HAP-1 (cell line): ENCODE measurements at regions not wholly inside any gene's neighbourhood (a gene's known extent, or its start where the extent isn't known, plus 50 kb on each side); places are given as distances from the start of the nearest gene placed in this dataset.
"Not testable (repeated sequence)": the region's sequence is repeated elsewhere in the genome, so short reads cannot be mapped to it uniquely, and the experiment has no call there.

Source experiments
- DNase-seq, 2 experiments: peaks; one replicate each; pipeline ENCODE4 v3.0.0-alpha.2; 2016 to 2020; ENCODE audit warnings: low spot score in 2 of 2
- H3K27me3 ChIP-seq: fragments of 250-450 bp; sonication (Bioruptor Pico); 2 replicates; pipeline ENCODE4 v1.5.1; 2020; ENCODE audit warnings: low read depth, mild to moderate bottlenecking, moderate library complexity
- H3K36me3 ChIP-seq: fragments of 250-450 bp; sonication (Bioruptor Pico); replicated peaks from 2 replicates; pipeline ENCODE4 v1.5.1; 2020; ENCODE audit warnings: mild to moderate bottlenecking
- H3K4me1 ChIP-seq: fragments of 250-450 bp; sonication (Bioruptor Pico); 2 replicates; pipeline ENCODE4 v1.5.1; 2020; ENCODE audit warnings: mild to moderate bottlenecking
- H3K4me3 ChIP-seq: fragments of 250-450 bp; sonication (Bioruptor Pico); 2 replicates; pipeline ENCODE4 v1.5.1; 2020; ENCODE audit warnings: mild to moderate bottlenecking, moderate library complexity
- H3K9me3 ChIP-seq: fragments of 250-450 bp; sonication (Bioruptor Pico); 2 replicates; pipeline ENCODE4 v1.5.1; 2020; ENCODE audit warnings: mild to moderate bottlenecking, moderate library complexity
- in situ Hi-C: fragments of 300-500 bp; cut with MboI; formaldehyde crosslinking; loops from 3 replicates; pipeline ENCODE4 v1.14.3; 2020; ENCODE audit warnings: low sequenced_read_pairs, inconsistent platforms, mixed read lengths

DNA sequence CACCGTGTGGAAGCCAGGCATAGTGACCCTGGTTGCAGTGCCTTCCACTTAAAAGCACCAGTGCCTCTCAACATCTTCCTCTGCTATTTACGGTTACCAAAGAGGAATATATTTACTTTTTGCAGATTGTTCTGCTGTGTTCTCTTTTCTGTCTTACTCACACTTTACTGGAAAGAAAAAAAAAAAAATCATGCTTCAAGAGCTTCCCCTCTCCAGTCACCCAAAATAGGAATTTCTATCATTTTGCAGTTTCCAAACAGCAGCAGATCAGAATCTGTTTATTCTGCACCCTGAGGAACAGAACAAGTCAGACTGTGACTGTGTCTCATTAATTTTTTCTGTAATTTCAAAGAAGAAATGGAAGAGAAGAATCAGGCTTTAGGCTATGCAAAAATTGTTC, 96.1 kb downstream of the KCNJ2 start:
- no peaks in the 10 kb centered on the region; the same call in 1 of the 2 replicates for H3K9me3 ChIP-seq
- DNase-seq = no peak
- H3K27me3 ChIP-seq = no peaks in the 10 kb centered on the region
- no peaks in the 10 kb centered on the region for H3K36me3 ChIP-seq
- in situ Hi-C loops = no loop called here
- H3K4me3 ChIP-seq = no peak overlapping the region
- no peaks in the 10 kb centered on the region for H3K4me1 ChIP-seq

GRCh38 chr17:70266394-70266793, 97.1 kb downstream of the KCNJ2 start:
- Histone ChIP-seq H3K36me3 (no peaks in the 10 kb centered on the region), H3K9me3 (no peaks in the 10 kb centered on the region; the same call in 1 of the 2 replicates), H3K27me3 (no peaks in the 10 kb centered on the region), H3K4me1 (no peaks in the 10 kb centered on the region), H3K4me3 (no peak overlapping the region)
- DNase-seq = no peak
- in situ Hi-C loops = no loop called here

DNA sequence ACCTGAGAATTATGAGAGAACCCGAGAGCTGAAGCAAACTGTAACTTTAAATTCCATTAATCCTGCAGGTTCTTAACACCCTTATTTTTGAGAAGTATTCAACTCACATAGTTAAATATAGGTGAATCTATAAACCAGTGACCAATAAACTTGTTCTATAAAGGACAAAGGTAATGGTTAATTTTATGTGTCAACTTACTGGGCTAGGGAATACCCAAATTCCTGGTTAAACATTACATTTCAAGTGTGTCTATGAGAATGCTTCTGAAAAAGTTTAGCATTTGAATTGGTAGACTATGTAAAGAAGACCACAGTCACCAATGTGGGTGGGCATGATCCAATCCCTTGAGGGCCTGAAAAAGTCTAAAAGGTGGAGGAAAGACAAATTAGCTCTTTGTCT, 99.1 kb downstream of the KCNJ2 start:
- in situ Hi-C loops = no loop called here
- H3K36me3 ChIP-seq = no peaks in the 10 kb centered on the region
- H3K9me3 ChIP-seq = no peaks in the 10 kb centered on the region; the same call in 1 of the 2 replicates
- no peaks in the 10 kb centered on the region for H3K27me3 ChIP-seq
- DNase-seq = no peak
- no peak overlapping the region for H3K4me3 ChIP-seq
- no peaks in the 10 kb centered on the region for H3K4me1 ChIP-seq

DNA sequence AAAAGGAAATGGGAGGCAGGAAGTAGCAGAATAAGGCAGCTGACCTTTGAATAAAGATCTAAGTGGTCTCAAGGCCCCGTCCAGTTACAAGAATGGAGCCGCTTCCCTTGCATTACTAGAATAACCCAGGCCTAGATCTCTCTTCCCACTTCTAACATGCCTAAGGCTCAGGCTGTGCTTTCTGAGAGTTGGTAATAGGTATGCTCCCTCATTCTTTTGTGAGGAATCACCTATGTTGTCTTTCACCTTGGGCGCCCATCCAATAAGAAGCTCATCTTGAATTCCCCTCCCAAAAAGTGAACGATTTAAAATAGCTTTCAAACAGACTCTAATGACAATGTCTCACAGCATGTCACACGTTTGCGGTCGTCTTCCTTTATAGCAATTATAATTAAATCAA, 101.2 kb downstream of the KCNJ2 start:
- no peaks in the 10 kb centered on the region for H3K36me3 ChIP-seq
- no peak overlapping the region for H3K4me3 ChIP-seq
- in situ Hi-C loops = no loop called here
- no peak for DNase-seq
- no peaks in the 10 kb centered on the region for H3K27me3 ChIP-seq
- H3K4me1 ChIP-seq = no peaks in the 10 kb centered on the region
- H3K9me3 ChIP-seq = no peaks in the 10 kb centered on the region; the same call in 1 of the 2 replicates

DNA sequence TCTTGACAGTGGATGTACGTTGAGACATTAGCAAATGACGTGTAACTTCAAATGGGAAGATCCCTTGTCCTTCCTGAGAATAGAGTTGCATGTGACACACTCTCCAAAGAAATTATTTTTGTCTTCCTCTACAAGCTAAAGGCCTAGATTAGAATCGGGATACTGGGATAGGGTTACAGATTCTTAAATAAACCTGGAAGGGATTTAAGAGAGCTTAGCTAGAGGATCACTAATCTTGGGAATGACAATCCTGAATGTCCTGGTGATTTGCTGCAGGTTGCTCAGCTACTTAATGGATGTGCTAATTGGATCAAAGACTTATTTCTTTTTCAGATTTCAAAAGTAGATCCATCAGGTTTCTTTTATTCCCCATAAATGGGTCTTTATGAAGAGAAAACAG, 101.9 kb downstream of the KCNJ2 start:
- DNase-seq = no peak
- no peaks in the 10 kb centered on the region for H3K4me1 ChIP-seq
- no peaks in the 10 kb centered on the region; the same call in 1 of the 2 replicates for H3K9me3 ChIP-seq
- no peak overlapping the region for H3K4me3 ChIP-seq
- no peaks in the 10 kb centered on the region for H3K27me3 ChIP-seq
- in situ Hi-C loops = no loop called here
- no peaks in the 10 kb centered on the region for H3K36me3 ChIP-seq

DNA sequence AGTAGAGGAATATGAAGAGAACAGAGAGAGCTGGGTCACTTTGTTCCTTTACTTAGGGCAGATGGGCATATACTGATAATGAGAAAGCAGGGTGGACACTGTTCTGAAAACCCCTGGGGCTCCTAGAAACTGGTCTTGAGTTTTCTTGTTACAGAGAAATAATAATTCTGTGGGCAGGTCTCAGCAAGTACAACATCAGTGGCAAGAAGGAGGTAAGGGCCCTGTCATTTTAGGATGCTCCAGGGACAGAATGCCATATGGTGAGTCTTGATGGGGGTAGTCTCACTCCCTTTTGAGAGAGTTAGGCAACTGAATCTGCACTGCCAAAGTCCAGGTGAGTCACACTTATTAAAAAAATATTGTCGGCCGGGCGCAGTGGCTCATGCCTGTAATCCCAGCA, 102.3 kb downstream of the KCNJ2 start:
- Histone ChIP-seq H3K9me3 (no peaks in the 10 kb centered on the region; the same call in 1 of the 2 replicates), H3K36me3 (no peaks in the 10 kb centered on the region), H3K27me3 (no peaks in the 10 kb centered on the region), H3K4me1 (no peaks in the 10 kb centered on the region), H3K4me3 (no peak overlapping the region)
- DNase-seq = no peak
- in situ Hi-C loops = no loop called here

DNA sequence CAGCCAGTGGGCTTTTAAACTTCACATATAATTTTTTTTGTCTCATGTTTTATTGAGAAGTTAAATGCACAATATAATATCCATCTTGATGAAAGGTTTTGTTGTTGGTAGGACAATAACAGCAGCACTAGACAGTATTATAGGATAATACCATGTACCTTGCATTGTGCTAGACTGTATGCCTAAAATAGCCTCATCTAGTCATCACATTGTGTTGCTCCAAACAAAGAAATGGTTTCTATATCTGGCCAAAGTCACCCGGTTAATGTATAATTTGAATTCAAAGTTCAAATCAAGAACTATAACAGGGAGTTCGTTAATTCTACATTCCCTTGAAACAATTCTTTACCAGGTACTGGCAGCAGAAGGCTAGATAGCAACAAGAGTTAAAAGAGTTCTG, 104.9 kb downstream of the KCNJ2 start:
- in situ Hi-C loops = no loop called here
- no peaks in the 10 kb centered on the region for H3K4me1 ChIP-seq
- no peaks in the 10 kb centered on the region; the same call in 1 of the 2 replicates for H3K9me3 ChIP-seq

DNA sequence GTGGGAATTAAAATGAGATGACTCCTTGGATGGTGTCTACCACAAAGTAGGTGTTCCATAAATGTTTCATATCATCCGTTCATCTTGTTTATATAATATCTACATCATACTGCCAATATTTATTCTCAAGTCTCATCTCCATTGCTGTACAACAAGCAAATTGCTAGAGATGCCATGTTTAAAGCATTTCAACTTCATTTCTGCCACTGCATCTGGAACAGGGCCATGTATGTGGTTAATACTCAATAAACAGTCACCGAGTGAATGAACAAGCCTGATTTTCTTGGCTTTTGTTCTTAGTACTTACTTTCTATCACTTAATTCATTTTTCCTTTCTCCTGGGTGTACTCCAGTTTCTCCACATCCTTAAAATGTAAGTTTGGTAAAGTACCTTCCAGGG, 107.6 kb downstream of the KCNJ2 start:
- Histone ChIP-seq H3K36me3 (no peaks in the 10 kb centered on the region), H3K27me3 (no peaks in the 10 kb centered on the region), H3K9me3 (no peaks in the 10 kb centered on the region), H3K4me3 (no peak overlapping the region), H3K4me1 (no peaks in the 10 kb centered on the region)
- in situ Hi-C loops = no loop called here
- no peak for DNase-seq

More for the DNA sequence above, 104.9 kb downstream of the KCNJ2 start:
- no peaks in the 10 kb centered on the region for H3K27me3 ChIP-seq
- no peak for DNase-seq
- H3K36me3 ChIP-seq = no peaks in the 10 kb centered on the region
- no peak overlapping the region for H3K4me3 ChIP-seq

GRCh38 chr17:70278844-70279462, 109.6 kb downstream of the KCNJ2 start:
- Histone ChIP-seq H3K4me1 (no peaks in the 10 kb centered on the region), H3K4me3 (no peak overlapping the region), H3K27me3 (no peaks in the 10 kb centered on the region), H3K9me3 (no peaks in the 10 kb centered on the region), H3K36me3 (no peaks in the 10 kb centered on the region)
- in situ Hi-C loops = no loop called here
- no peak for DNase-seq

DNA sequence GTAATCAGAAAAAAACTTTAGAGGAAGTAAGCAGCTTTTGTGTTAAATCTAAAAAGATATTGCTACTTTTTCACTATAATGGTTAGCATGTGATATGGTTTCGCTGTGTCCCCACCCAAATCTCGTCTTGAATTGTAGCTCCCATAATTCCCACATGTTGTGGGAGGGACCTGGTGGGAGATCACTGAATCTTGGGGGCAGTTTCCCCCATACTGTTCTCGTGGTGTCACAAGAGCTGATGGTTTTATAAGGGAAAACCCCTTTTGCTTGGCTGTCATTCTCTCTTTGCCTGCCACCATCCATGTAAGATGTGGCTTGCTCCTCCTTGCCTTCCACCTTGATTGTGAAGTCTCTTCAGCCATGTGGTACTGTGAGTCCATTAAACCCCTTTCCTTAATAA, 117.1 kb downstream of the KCNJ2 start:
- Histone ChIP-seq H3K27me3 (no peaks in the 10 kb centered on the region), H3K9me3 (no peaks in the 10 kb centered on the region), H3K4me3 (no peak overlapping the region), H3K4me1 (no peaks in the 10 kb centered on the region), H3K36me3 (no peaks in the 10 kb centered on the region)
- DNase-seq = no peak
- in situ Hi-C loops = no loop called here

DNA sequence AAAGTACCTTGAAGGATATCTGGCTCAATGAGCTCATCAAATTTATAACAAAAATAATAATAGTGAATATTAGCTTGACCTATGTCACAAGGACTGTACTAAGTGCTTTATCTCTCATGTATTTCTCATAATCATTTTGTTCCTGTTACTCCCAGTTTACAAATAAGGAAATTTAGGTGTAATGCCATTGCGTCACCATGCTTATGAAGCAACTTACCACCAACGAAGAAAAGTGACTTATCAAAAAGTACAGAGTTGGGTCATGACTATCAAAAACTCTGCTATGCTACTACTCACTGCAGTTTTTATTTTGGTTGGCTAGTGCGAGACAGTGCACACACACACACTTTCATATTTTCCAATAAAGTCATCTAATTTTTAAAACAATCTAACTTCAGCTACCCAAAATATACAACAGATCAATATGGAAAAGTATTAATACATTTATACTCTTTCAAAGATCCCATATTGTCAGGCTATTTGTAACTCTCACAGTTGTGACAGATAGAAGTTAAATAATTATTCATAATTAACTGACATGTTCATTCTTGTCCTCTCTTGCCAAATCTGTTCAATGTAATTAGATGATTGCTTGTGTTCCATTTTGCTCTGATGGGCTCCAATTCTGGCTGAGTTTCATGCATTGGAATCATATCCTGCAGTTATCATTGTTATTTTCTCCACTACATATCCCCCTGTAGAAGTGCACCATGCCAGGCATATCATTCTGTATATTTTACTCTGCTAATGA, 119.4 kb downstream of the KCNJ2 start:
- no peak overlapping the region for H3K4me3 ChIP-seq
- no peaks in the 10 kb centered on the region for H3K9me3 ChIP-seq
- H3K27me3 ChIP-seq = no peaks in the 10 kb centered on the region
- in situ Hi-C loops = no loop called here
- no peaks in the 10 kb centered on the region for H3K4me1 ChIP-seq
- no peak for DNase-seq
- no peaks in the 10 kb centered on the region for H3K36me3 ChIP-seq

GRCh38 chr17:70290770-70291169, 121.4 kb downstream of the KCNJ2 start:
- H3K36me3 ChIP-seq = no peaks in the 10 kb centered on the region
- no peaks in the 10 kb centered on the region for H3K27me3 ChIP-seq
- DNase-seq = no peak
- no peaks in the 10 kb centered on the region for H3K4me1 ChIP-seq
- H3K9me3 ChIP-seq = 0 out of 2 replicates have a peak, but pooled peaks cover 3% of the 10 kb centered on the region
- in situ Hi-C loops = no loop called here
- H3K4me3 ChIP-seq = no peak overlapping the region

GRCh38 chr17:70292366-70292765, 123.0 kb downstream of the KCNJ2 start:
- DNase-seq = no peak
- Histone ChIP-seq H3K27me3 (no peaks in the 10 kb centered on the region), H3K4me1 (no peaks in the 10 kb centered on the region), H3K9me3 (0 out of 2 replicates have a peak, but pooled peaks cover 3% of the 10 kb centered on the region), H3K4me3 (no peak overlapping the region), H3K36me3 (no peaks in the 10 kb centered on the region)
- in situ Hi-C loops = no loop called here

DNA sequence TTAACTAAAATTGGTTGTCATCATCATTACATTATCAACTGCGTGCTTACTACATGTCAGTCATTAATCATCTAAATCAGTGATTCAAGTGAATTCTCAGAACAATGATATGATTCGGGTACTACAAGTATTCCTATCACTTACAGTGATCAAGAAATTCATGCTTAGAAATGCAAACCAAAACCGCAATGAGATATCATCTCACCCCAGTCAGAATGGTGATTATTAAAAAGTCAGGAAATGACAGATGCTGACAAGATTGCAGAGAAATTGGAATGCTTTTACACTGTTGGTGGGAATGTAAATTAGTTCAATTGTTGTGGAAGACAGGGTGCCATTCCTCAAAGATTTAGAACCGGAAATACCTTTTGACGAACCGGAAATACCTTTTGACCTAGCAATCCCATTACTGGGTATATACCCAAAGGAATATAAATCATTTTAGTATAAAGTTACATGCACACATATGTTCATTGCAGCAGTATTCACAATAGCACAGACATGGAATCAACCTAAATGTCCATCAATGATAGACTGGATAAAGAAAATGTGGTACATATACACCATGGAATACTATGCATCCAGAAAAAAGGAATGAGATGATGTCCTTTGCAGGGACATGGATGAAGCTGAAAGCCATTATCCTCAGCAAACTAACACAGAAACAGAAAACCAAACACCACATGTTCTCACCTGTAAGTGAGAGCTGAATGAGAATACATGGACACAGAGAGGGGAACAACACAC, 124.4 kb downstream of the KCNJ2 start:
- H3K36me3 ChIP-seq, DNase-seq, H3K4me1 ChIP-seq, in situ Hi-C loops, H3K4me3 ChIP-seq, H3K9me3 ChIP-seq, H3K27me3 ChIP-seq: not testable (repeated sequence)
